ENCODE measurements at regions not wholly inside any gene's neighbourhood (a gene's known extent, or its start where the extent isn't known, plus 50 kb on each side); places are given as distances from the start of the nearest gene placed in this dataset.

GRCh38 chr4:14752341-14753046, 249.8 kb upstream of the CPEB2 start:
- in situ Hi-C loops (cut with MboI; ENCODE audit: low pct_unique_long_range_greater_than_20kb, low sequenced_read_pairs, unreplicated experiment) = no loop called here
- no peak for DNase-seq (ENCODE audit: low spot score)
- TF ChIP-seq CTCF (IDR thresholded peaks at IDR 0.05; ENCODE audit: extremely low read depth, insufficient read depth, missing control alignments) = no peak

- DNase-seq (ENCODE audit: low spot score) = no peak
- in situ Hi-C loops (cut with MboI; ENCODE audit: low pct_unique_long_range_greater_than_20kb, low sequenced_read_pairs, unreplicated experiment) = no loop called here
- TF ChIP-seq CTCF (IDR thresholded peaks at IDR 0.05; ENCODE audit: extremely low read depth, insufficient read depth, missing control alignments) = no peak
These were observed 235.1 kb upstream of the CPEB2 start for GRCh38 chr4:14767142-14767541.

- in situ Hi-C loops (cut with MboI; ENCODE audit: low pct_unique_long_range_greater_than_20kb, low sequenced_read_pairs, unreplicated experiment) = no loop called here
- no peak for TF ChIP-seq CTCF (IDR thresholded peaks at IDR 0.05; ENCODE audit: extremely low read depth, insufficient read depth, missing control alignments)
- no peak for DNase-seq (ENCODE audit: low spot score)
These were observed 233.8 kb upstream of the CPEB2 start for GRCh38 chr4:14768449-14768848.

- no peak for DNase-seq (ENCODE audit: low spot score)
- in situ Hi-C loops (cut with MboI; ENCODE audit: low pct_unique_long_range_greater_than_20kb, low sequenced_read_pairs, unreplicated experiment) = no loop called here
- no peak for TF ChIP-seq CTCF (IDR thresholded peaks at IDR 0.05; ENCODE audit: extremely low read depth, insufficient read depth, missing control alignments)
These were observed 232.3 kb upstream of the CPEB2 start for GRCh38 chr4:14769993-14770392.

- in situ Hi-C loops (cut with MboI; ENCODE audit: low pct_unique_long_range_greater_than_20kb, low sequenced_read_pairs, unreplicated experiment) = no loop called here
- no peak for DNase-seq (ENCODE audit: low spot score)
- TF ChIP-seq CTCF (IDR thresholded peaks at IDR 0.05; ENCODE audit: extremely low read depth, insufficient read depth, missing control alignments) = no peak
These were observed 231.2 kb upstream of the CPEB2 start for GRCh38 chr4:14771094-14771493.

GRCh38 chr4:14771504-14772175, 230.6 kb upstream of the CPEB2 start:
- in situ Hi-C loops (cut with MboI; ENCODE audit: low pct_unique_long_range_greater_than_20kb, low sequenced_read_pairs, unreplicated experiment) = no loop called here
- DNase-seq (ENCODE audit: low spot score) = no peak
- no peak for TF ChIP-seq CTCF (IDR thresholded peaks at IDR 0.05; ENCODE audit: extremely low read depth, insufficient read depth, missing control alignments)
